ENCODE measurements at regions not wholly inside any gene's neighbourhood (a gene's known extent, or its start where the extent isn't known, plus 50 kb on each side); places are given as distances from the start of the nearest gene placed in this dataset.

DNA sequence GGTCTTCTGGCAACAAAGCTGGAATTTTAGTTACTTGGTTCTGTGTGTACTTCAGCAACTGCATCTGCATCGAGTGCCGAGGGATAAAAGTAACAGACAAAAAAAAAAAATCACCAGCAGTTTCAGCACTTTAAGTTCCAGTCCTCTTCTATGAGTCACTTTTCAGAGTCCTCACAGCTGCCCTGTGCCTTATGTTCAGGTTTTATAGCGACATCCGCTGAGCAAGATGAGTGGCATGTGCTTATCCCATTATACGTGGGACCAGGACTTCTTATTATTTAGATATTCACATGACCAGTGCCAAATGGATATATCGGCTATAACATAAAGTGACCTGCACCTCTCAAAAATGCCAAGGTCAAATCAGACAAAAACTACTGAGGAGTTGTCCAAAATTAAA, 242.9 kb downstream of the FOXA2 start:
- TF ChIP-seq, protein P1, sequence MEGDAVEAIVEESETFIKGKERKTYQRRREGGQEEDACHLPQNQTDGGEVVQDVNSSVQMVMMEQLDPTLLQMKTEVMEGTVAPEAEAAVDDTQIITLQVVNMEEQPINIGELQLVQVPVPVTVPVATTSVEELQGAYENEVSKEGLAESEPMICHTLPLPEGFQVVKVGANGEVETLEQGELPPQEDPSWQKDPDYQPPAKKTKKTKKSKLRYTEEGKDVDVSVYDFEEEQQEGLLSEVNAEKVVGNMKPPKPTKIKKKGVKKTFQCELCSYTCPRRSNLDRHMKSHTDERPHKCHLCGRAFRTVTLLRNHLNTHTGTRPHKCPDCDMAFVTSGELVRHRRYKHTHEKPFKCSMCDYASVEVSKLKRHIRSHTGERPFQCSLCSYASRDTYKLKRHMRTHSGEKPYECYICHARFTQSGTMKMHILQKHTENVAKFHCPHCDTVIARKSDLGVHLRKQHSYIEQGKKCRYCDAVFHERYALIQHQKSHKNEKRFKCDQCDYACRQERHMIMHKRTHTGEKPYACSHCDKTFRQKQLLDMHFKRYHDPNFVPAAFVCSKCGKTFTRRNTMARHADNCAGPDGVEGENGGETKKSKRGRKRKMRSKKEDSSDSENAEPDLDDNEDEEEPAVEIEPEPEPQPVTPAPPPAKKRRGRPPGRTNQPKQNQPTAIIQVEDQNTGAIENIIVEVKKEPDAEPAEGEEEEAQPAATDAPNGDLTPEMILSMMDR (IDR thresholded peaks at IDR 0.05; ENCODE audit: low read depth, low read length): no peak
- Histone ChIP-seq H3K4me3 (no peak overlapping the region), H3K4me1 (ENCODE audit: low read depth) (no peaks in the 10 kb centered on the region), H3K27ac (no peak overlapping the region), H3K36me3 (no peaks in the 10 kb centered on the region), H3K9me3 (ENCODE audit: low read depth) (no peaks in the 10 kb centered on the region), H3K27me3 (peaks cover 32% of the 10 kb centered on the region)
- peak in 1 of 2 donors; percentile 2 for DNase-seq (ENCODE audit: low read depth in 1 of 2, low spot score in 1 of 2)

DNA sequence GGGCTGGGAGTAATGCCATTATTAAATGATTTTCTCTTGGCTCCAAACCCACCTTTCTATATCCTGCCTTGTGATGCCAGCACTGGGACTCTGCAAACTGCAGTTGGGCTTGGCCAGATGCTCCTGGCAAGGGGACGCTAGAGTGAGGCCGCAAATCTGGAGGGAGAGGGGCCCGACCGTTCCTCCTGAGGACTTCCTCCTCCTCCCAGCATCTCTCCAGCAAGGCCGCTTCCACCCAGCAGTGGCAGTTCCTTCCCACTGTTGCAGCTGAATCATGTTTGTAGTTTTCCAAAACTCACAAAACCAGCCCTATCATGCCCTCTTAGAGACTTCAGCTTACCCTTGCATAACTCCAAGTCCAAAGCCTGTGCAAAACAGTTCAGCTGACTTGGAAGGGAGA, 244.4 kb downstream of the FOXA2 start:
- TF ChIP-seq, protein P1 (IDR thresholded peaks at IDR 0.05; ENCODE audit: low read depth, low read length): no peak
- Histone ChIP-seq H3K27me3 (peaks cover 40% of the 10 kb centered on the region), H3K27ac (no peak overlapping the region), H3K4me1 (ENCODE audit: low read depth) (no peaks in the 10 kb centered on the region), H3K36me3 (no peaks in the 10 kb centered on the region), H3K9me3 (ENCODE audit: low read depth) (no peaks in the 10 kb centered on the region), H3K4me3 (no peak overlapping the region)
- no peak for DNase-seq (ENCODE audit: low read depth in 1 of 2, low spot score in 1 of 2)

DNA sequence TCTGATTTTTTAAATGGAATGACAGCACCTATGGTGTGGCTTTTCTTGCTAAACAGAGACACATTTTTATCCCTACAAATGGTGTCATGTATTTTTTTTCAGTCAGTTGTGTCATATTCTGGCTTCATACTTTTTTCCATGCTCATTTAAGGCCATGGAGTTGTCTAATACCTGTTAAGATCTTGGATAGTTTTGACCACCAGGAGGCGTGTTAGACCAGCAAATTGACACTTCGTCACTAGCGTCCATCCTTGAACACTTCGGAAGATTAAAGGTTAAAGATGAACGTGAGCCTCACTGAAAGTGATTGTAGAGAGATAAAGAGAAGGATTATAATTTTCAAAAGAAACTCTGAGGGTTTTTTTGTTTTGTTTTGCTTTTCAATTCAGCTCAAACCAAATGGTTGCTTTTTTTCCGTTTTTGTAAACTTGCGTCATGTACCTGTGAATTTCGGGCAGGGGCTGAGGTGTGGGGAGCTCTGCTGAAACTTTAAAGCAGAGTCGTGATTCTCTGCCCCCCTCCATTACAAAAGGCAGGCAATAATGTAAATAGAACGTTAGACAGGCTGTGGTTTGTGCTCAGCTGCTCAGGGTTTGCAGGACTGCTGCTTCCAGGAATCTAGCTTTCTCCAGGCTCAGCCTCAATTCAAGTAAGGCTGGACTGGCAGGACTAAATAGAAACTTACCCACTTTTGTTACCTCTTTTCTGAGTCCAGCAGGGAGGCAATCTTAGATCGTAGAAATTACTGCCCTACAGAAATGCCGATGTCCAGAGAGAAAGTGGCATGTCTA, 245.1 kb downstream of the FOXA2 start:
- Histone ChIP-seq H3K27me3 (peaks cover 46% of the 10 kb centered on the region), H3K9me3 (ENCODE audit: low read depth) (no peaks in the 10 kb centered on the region), H3K4me1 (ENCODE audit: low read depth) (no peaks in the 10 kb centered on the region), H3K27ac (no peak overlapping the region), H3K4me3 (no peak overlapping the region), H3K36me3 (no peaks in the 10 kb centered on the region)
- peak; percentile 79 to 81 for DNase-seq (ENCODE audit: low read depth in 1 of 2, low spot score in 1 of 2)
- TF ChIP-seq, protein P1 (IDR thresholded peaks at IDR 0.05; ENCODE audit: low read depth, low read length): peak; percentile 73

DNA sequence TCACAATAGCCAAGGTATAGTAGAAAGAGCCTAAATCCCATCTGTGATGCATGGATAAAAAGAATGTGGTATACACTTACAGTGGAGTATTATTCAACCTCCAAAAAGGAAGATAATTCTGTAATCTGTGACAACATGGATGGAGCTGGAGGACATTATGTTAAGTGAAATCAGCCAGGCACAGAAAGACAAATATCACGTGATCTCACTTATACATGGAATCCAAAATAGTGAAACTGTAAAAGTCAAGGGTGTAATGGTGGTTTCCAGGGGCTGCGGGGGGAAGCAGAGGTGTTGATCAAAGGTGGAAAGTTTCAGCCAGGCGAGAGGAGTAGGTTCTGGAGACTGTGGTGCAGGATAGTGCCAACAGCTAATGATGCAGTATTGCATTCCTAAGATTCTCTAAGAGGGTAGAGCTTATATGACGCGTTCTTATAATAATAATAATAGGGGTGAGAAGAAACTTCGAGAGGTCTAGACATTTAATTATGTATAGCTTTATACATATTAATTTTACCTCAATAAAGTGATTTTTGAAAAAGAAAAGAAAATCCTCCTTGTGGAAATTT, 246.1 kb downstream of the FOXA2 start:
- no peaks in the 10 kb centered on the region for H3K4me1 ChIP-seq (ENCODE audit: low read depth)
- H3K9me3 ChIP-seq (ENCODE audit: low read depth): no peaks in the 10 kb centered on the region
- DNase-seq (ENCODE audit: low read depth in 1 of 2, low spot score in 1 of 2): no peak
- no peak overlapping the region for H3K4me3 ChIP-seq
- H3K27me3 ChIP-seq: peaks cover 55% of the 10 kb centered on the region
- H3K27ac ChIP-seq: no peak overlapping the region
- H3K36me3 ChIP-seq: no peaks in the 10 kb centered on the region
- TF ChIP-seq, protein P1 (IDR thresholded peaks at IDR 0.05; ENCODE audit: low read depth, low read length): no peak

DNA sequence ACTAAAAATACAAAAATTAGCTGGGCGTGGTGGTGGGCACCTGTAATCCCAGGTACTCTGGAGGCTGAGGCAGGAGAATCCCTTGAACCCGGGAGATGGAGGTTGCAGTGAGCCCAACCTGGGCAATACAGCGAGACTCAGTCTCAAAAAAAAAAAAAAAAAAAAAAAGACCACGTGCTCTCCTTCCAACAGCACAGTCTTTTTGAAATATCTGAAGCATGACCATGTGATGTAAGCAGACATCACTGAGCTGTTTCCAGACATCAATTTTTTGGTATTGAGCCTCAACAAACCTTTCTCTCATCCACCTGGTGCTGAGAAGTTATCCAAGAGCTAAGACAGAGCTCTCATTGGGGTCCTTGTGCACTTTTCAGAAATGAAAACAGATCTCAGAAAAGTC, 249.2 kb downstream of the FOXA2 start:
- no peak for DNase-seq (ENCODE audit: low read depth in 1 of 2, low spot score in 1 of 2)
- Histone ChIP-seq H3K27me3 (peaks cover 82% of the 10 kb centered on the region), H3K4me1 (ENCODE audit: low read depth) (no peaks in the 10 kb centered on the region), H3K27ac (no peak overlapping the region), H3K9me3 (ENCODE audit: low read depth) (no peaks in the 10 kb centered on the region), H3K4me3 (no peak overlapping the region), H3K36me3 (no peaks in the 10 kb centered on the region)
- TF ChIP-seq, protein P1 (IDR thresholded peaks at IDR 0.05; ENCODE audit: low read depth, low read length): no peak
